ENCODE measurements at regions not wholly inside any gene's neighbourhood (a gene's known extent, or its start where the extent isn't known, plus 50 kb on each side); places are given as distances from the start of the nearest gene placed in this dataset.

DNA sequence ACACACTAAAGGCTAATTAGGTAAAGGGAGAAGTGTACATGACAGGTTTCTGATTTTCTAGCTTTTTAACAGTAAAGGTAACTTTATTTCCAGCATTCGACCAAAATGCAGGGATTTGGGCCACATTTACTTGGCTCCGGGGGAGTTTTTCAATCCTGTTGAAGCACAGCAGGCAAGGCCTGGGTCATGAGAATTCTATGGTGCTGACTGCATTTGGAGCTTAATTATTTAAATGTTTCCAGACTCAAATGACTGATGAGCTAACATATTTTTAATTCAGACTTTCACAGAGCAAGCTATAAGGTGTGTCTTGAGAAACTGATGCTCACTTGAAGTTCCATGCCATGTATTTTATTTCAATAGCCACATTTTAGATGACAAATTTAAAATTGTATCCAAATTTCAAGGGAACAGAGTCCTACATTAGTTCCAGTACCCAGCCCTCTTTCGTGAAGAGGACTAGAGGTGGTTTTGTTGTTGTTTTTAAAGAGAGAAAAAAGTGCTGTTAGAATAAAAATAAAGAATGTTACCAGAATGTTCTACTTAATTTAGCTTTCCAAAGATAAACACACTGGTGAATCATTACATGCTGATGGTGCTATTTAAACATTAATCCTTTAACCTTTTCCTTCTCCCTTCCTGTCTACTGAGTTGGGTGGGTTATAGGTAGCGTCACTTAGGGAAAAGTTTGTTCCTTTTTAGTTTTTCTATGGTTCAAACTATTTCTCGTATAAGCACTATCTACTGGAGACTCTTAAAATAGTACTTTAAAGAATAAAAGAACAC, 82.3 kb upstream of the PHACTR2 start:
- H3K27me3 ChIP-seq (ENCODE audit: insufficient read depth, poor library complexity, severe bottlenecking) = no peaks in the 10 kb centered on the region
- no peak for DNase-seq (ENCODE audit: low read depth in 1 of 2, low spot score in 1 of 2)
- no peak for TF ChIP-seq SPI1 (IDR thresholded peaks at IDR 0.05; ENCODE audit: borderline replicate concordance, low read depth)
- TF ChIP-seq GABPA (IDR thresholded peaks at IDR 0.05; ENCODE audit: low read depth) = no peak
- TF ChIP-seq, protein P1, sequence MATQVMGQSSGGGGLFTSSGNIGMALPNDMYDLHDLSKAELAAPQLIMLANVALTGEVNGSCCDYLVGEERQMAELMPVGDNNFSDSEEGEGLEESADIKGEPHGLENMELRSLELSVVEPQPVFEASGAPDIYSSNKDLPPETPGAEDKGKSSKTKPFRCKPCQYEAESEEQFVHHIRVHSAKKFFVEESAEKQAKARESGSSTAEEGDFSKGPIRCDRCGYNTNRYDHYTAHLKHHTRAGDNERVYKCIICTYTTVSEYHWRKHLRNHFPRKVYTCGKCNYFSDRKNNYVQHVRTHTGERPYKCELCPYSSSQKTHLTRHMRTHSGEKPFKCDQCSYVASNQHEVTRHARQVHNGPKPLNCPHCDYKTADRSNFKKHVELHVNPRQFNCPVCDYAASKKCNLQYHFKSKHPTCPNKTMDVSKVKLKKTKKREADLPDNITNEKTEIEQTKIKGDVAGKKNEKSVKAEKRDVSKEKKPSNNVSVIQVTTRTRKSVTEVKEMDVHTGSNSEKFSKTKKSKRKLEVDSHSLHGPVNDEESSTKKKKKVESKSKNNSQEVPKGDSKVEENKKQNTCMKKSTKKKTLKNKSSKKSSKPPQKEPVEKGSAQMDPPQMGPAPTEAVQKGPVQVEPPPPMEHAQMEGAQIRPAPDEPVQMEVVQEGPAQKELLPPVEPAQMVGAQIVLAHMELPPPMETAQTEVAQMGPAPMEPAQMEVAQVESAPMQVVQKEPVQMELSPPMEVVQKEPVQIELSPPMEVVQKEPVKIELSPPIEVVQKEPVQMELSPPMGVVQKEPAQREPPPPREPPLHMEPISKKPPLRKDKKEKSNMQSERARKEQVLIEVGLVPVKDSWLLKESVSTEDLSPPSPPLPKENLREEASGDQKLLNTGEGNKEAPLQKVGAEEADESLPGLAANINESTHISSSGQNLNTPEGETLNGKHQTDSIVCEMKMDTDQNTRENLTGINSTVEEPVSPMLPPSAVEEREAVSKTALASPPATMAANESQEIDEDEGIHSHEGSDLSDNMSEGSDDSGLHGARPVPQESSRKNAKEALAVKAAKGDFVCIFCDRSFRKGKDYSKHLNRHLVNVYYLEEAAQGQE (IDR thresholded peaks at IDR 0.05; ENCODE audit: insufficient replicate concordance, low read depth) = no peak
- no peak for TF ChIP-seq POLR2AphosphoS5 (IDR thresholded peaks at IDR 0.05; ENCODE audit: low read depth)
- TF ChIP-seq CTCF (IDR thresholded peaks at IDR 0.05; ENCODE audit: insufficient read depth, low read length) = no peak
- H3K4me3 ChIP-seq (replicated peaks; ENCODE audit: insufficient read depth, low read length) = no peak overlapping the region
- no peak overlapping the region for H3K27ac ChIP-seq (replicated peaks)

GRCh38 chr6:143594647-143595046, 83.1 kb upstream of the PHACTR2 start:
- DNase-seq (ENCODE audit: low read depth in 1 of 2, low spot score in 1 of 2) = no peak
- TF ChIP-seq, protein P1 (IDR thresholded peaks at IDR 0.05; ENCODE audit: insufficient replicate concordance, low read depth) = no peak
- TF ChIP-seq POLR2AphosphoS5 (IDR thresholded peaks at IDR 0.05; ENCODE audit: low read depth) (no peak), GABPA (IDR thresholded peaks at IDR 0.05; ENCODE audit: low read depth) (no peak), SPI1 (IDR thresholded peaks at IDR 0.05; ENCODE audit: borderline replicate concordance, low read depth) (no peak), CTCF (IDR thresholded peaks at IDR 0.05; ENCODE audit: insufficient read depth, low read length) (no peak)
- no peaks in the 10 kb centered on the region for H3K27me3 ChIP-seq (ENCODE audit: insufficient read depth, poor library complexity, severe bottlenecking)

DNA sequence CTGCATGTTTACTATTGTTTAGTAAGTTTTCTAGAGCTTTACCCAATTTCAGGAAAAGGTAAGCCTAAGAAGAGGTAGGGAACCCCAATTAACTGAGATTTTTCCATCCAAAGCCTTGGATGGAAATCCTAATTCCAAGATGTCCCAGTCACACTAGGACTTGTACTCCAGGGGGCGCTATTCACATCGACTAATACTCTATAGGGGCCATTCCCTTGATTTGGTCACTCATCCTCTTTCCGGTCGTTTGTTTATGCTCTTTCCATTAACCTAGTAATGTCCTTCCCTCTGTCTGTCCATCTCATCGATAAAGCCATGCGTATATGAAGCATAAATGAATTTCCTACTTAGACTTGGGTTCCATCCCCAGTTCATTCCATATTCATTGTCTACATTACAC, 80.8 kb upstream of the FUCA2 start:
- Histone ChIP-seq H3K27ac (replicated peaks) (no peak overlapping the region), H3K4me3 (replicated peaks; ENCODE audit: insufficient read depth, low read length) (no peak overlapping the region), H3K27me3 (ENCODE audit: insufficient read depth, poor library complexity, severe bottlenecking) (no peaks in the 10 kb centered on the region)
- TF ChIP-seq POLR2AphosphoS5 (IDR thresholded peaks at IDR 0.05; ENCODE audit: low read depth) = no peak
- no peak for TF ChIP-seq GABPA (IDR thresholded peaks at IDR 0.05; ENCODE audit: low read depth)
- TF ChIP-seq SPI1 (IDR thresholded peaks at IDR 0.05; ENCODE audit: borderline replicate concordance, low read depth) = no peak
- TF ChIP-seq, protein P1 (IDR thresholded peaks at IDR 0.05; ENCODE audit: insufficient replicate concordance, low read depth) = no peak
- no peak for TF ChIP-seq CTCF (IDR thresholded peaks at IDR 0.05; ENCODE audit: insufficient read depth, low read length)
- no peak for DNase-seq (ENCODE audit: low read depth in 1 of 2, low spot score in 1 of 2)

More at GRCh38 chr6:143594647-143595046, 83.1 kb upstream of the PHACTR2 start:
- no peak overlapping the region for H3K27ac ChIP-seq (replicated peaks)
- H3K4me3 ChIP-seq (replicated peaks; ENCODE audit: insufficient read depth, low read length) = no peak overlapping the region
